AG04450 (cell line): ENCODE measurements at regions not wholly inside any gene's neighbourhood (a gene's known extent, or its start where the extent isn't known, plus 50 kb on each side); places are given as distances from the start of the nearest gene placed in this dataset.

Experiments used
- CTCF ChIA-PET: fragments of 300-600, 350-600 bp; formaldehyde crosslinking; extraction: SDS; loops from one replicate; lab custom pipeline; 2022; ENCODE audit warnings: antibody characterized with exemption, inconsistent platforms; lab: Charles Lee
- POLR2A ChIA-PET: fragments of 350-600 bp; formaldehyde crosslinking; extraction: SDS; loops from one replicate; lab custom pipeline; 2021; ENCODE audit warnings: antibody characterized with exemption, inconsistent platforms; lab: Yijun Ruan, JAX
- DNase-seq: peaks from one replicate; pipeline ENCODE4 v3.0.0-alpha.2; 2011; ENCODE audit warnings: low read depth, low spot score
- H3K27ac ChIP-seq: one replicate; pipeline ENCODE4 v1.5.1; 2012; ENCODE audit warnings: low read depth, low read length, control low read depth
- H3K27me3 ChIP-seq: one replicate; pipeline ENCODE4 v1.6.0; 2012; ENCODE audit warnings: low read length; ENCODE audit not compliant: control insufficient read depth, insufficient read depth
- H3K4me3 ChIP-seq: 2 replicates; pipeline ENCODE4 v1.5.1; 2011; ENCODE audit warnings: mild to moderate bottlenecking, low read depth, low read length, control low read depth
- H3K9me3 ChIP-seq: 2 replicates; pipeline ENCODE4 v1.5.1; 2012; ENCODE audit warnings: low read length; ENCODE audit not compliant: control insufficient read depth, insufficient read depth
- CTCF ChIP-seq: IDR thresholded peaks from 2 replicates; pipeline ENCODE4 v1.5.1; 2011; ENCODE audit warnings: low read depth, low read length, control low read depth, inconsistent platforms

GRCh38 chr5:158553195-158553961, 546.3 kb downstream of the EBF1 start:
- DNase-seq: no peak
- H3K27me3 ChIP-seq: no peaks in the 10 kb centered on the region
- no peak for TF ChIP-seq CTCF
- CTCF ChIA-PET: no interaction called here
- no peak overlapping the region for H3K4me3 ChIP-seq
- POLR2A ChIA-PET: no interaction called here
- no peak overlapping the region for H3K27ac ChIP-seq
- no peaks in the 10 kb centered on the region for H3K9me3 ChIP-seq

- no peak for TF ChIP-seq CTCF
- Histone ChIP-seq H3K27ac (no peak overlapping the region), H3K4me3 (no peak overlapping the region), H3K9me3 (no peaks in the 10 kb centered on the region), H3K27me3 (no peaks in the 10 kb centered on the region)
- no peak for DNase-seq
- CTCF ChIA-PET: no interaction called here
- POLR2A ChIA-PET: no interaction called here
These were observed 547.5 kb downstream of the EBF1 start for GRCh38 chr5:158552241-158552640.

- DNase-seq: no peak
- CTCF ChIA-PET: no interaction called here
- no peaks in the 10 kb centered on the region for H3K9me3 ChIP-seq
These were observed 550.4 kb downstream of the EBF1 start for GRCh38 chr5:158549311-158549710.

GRCh38 chr5:158546748-158547147, 553.0 kb downstream of the EBF1 start:
- no peak for DNase-seq
- ChIA-PET CTCF (no interaction called here), POLR2A (interaction anchor here (0.6 kb wide), 1 partner anchor 461 kb away, joined by 3 read pairs; no protein-coding TSS in a partner anchor)
- H3K27me3 ChIP-seq: no peaks in the 10 kb centered on the region
- H3K27ac ChIP-seq: no peak overlapping the region
- TF ChIP-seq CTCF: no peak
- no peaks in the 10 kb centered on the region for H3K9me3 ChIP-seq
- H3K4me3 ChIP-seq: no peak overlapping the region

More at GRCh38 chr5:158549311-158549710, 550.4 kb downstream of the EBF1 start:
- POLR2A ChIA-PET: no interaction called here
- Histone ChIP-seq H3K27me3 (no peaks in the 10 kb centered on the region), H3K27ac (no peak overlapping the region), H3K4me3 (no peak overlapping the region)
- TF ChIP-seq CTCF: no peak

GRCh38 chr5:158545949-158546530, 553.7 kb downstream of the EBF1 start:
- Histone ChIP-seq H3K27me3 (no peaks in the 10 kb centered on the region), H3K4me3 (no peak overlapping the region), H3K9me3 (no peaks in the 10 kb centered on the region), H3K27ac (no peak overlapping the region)
- TF ChIP-seq CTCF: no peak
- ChIA-PET POLR2A (no interaction called here), CTCF (no interaction called here)
- DNase-seq: no peak
